ENCODE measurements at regions not wholly inside any gene's neighbourhood (a gene's known extent, or its start where the extent isn't known, plus 50 kb on each side); places are given as distances from the start of the nearest gene placed in this dataset.

DNA sequence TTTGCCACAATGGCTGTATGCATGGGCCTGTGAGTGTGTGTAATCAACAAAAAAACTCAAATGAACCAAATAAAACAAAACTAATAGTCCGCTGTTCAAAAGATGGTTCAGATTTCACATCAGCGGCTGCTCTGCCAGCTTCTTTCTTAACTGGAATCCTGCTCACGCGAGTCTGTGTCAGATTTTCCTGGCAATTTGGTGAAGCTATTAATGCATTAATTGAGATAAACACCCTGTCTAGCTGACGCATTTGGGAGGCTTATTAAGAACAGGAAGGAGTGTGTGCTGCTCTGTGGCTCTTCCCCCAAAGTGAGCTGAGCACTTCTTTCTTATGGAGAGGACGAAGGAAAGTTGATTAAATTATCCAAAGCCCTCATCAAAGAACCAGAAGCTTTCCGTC lies 336.6 kb upstream of the MKI67 start:
- in situ Hi-C loops (cut with MboI) (no loop called here), intact Hi-C loops (cut with micrococcal nuclease) (no loop called here)
- Histone ChIP-seq H3K27me3 (ENCODE audit: control insufficient read depth in 2 of 2, insufficient read depth in 2 of 2, low read length in 2 of 2) (peaks cover 0 to 60% of the 10 kb centered on the region in 2 experiments; a peak in 3 of 5 replicates), H3K36me3 (ENCODE audit: control insufficient read depth, insufficient read depth, low read length) (no peaks in the 10 kb centered on the region), H2AFZ (ENCODE audit: low read depth, low read length) (no peak overlapping the region), H4K20me1 (replicated peaks; ENCODE audit: control insufficient read depth, insufficient read depth, low read length) (no peaks in the 10 kb centered on the region; the same call in 1 of the 2 replicates), H3K4me3 (no peak overlapping the region), H3K4me1 (replicated peaks in 1 of 2; ENCODE audit: control insufficient read depth in 2 of 2, insufficient read depth in 2 of 2, low read length in 2 of 2) (no peaks in the 10 kb centered on the region), H3K79me2 (ENCODE audit: control insufficient read depth, insufficient read depth, low read length) (no peaks in the 10 kb centered on the region), H3K9me3 (replicated peaks; ENCODE audit: control insufficient read depth, insufficient read depth, low read depth, low read length) (0 out of 2 replicates have a peak, but pooled peaks cover 2% of the 10 kb centered on the region), H3K27ac (ENCODE audit: extremely low read depth, low read depth, low read length) (no peak overlapping the region), H3K9me1 (ENCODE audit: control insufficient read depth, insufficient read depth, low read length) (no peaks in the 10 kb centered on the region), H3K9ac (ENCODE audit: insufficient read depth in 1 of 2, low read depth in 2 of 2, low read length in 2 of 2) (no peak overlapping the region), H3K4me2 (ENCODE audit: insufficient read depth, low read length) (no peak overlapping the region)
- TF ChIP-seq, protein P1, sequence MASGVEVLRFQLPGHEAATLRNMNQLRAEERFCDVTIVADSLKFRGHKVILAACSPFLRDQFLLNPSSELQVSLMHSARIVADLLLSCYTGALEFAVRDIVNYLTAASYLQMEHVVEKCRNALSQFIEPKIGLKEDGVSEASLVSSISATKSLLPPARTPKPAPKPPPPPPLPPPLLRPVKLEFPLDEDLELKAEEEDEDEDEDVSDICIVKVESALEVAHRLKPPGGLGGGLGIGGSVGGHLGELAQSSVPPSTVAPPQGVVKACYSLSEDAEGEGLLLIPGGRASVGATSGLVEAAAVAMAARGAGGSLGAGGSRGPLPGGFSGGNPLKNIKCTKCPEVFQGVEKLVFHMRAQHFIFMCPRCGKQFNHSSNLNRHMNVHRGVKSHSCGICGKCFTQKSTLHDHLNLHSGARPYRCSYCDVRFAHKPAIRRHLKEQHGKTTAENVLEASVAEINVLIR (CRISPR knock-in tag; IDR thresholded peaks at IDR 0.05): no peak
- no peak for TF ChIP-seq LCOR (CRISPR knock-in tag; IDR thresholded peaks at IDR 0.05)
- POLR2A ChIA-PET: interaction anchor here (1.0 to 1.5 kb wide), 2 partner anchors 7 to 9 kb away, joined by 3 read pairs; no protein-coding TSS in a partner anchor
- CTCF ChIA-PET (ENCODE audit: low intra/inter-chr PET ratio): no interaction called here
- no peak for ATAC-seq
- BruUV-seq (replicated peaks): no TSS peak
- DNase-seq (ENCODE audit: extremely low read depth in 1 of 4, low spot score in 3 of 4): no peak
- no peak for FAIRE-seq
- 2% methylated on average over 7 of the region's 7 CpGs for WGBS (ENCODE audit: insufficient coverage, low coverage, missing lambda C conversion rate)

DNA sequence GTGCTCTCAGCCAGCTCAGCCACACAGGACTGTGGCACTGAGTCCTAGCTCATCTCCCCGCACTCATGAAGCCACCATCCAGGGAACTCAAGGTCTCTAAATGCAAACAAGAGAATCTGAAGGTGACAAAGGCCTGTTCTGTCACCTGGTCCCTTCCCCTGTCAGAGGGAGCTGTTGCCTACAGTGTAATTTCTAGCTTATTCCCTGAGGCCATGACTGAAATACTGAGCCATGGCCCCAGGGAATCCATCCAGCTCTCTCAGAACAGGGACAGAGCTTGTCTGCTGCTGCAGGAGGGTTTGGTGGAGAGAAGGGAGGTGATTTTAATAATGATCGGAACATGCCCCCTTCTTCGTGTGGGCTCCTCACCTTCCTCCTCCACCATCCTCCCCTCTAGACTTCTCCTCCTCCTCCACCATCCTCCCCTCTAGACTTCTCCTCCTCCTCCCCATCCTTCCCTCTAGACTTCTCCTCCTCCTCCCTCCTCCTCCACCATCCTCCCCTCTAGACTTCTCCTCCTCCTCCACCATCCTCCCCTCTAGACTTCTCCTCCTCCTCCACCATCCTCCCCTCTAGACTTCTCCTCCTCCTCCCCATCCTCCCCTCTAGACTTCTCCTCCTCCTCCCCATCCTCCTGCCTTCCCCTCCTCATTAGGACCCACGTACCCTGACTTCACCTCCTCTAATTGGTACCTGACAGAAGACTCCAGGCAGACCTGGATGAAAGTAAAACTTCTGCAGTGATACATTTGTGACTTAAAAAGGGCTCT lies 338.0 kb upstream of the MKI67 start:
- FAIRE-seq (peak; percentile 89), ATAC-seq (no peak), DNase-seq (ENCODE audit: extremely low read depth in 1 of 4, low spot score in 3 of 4) (peak in 1 of 4 experiments; percentile 13)
- 0% methylated on average over 4 of the region's 4 CpGs for WGBS (ENCODE audit: insufficient coverage, low coverage, missing lambda C conversion rate)
- no TSS peak for BruUV-seq (replicated peaks)
- 0 out of 2 replicates have a peak, but pooled peaks cover 2% of the 10 kb centered on the region for H3K9me3 ChIP-seq (replicated peaks; ENCODE audit: control insufficient read depth, insufficient read depth, low read depth, low read length)
- no peak overlapping the region for H2AFZ ChIP-seq (ENCODE audit: low read depth, low read length)
- no peaks in the 10 kb centered on the region for H3K9me1 ChIP-seq (ENCODE audit: control insufficient read depth, insufficient read depth, low read length)
- H3K9ac ChIP-seq (ENCODE audit: insufficient read depth in 1 of 2, low read depth in 2 of 2, low read length in 2 of 2): no peak overlapping the region
- H3K79me2 ChIP-seq (ENCODE audit: control insufficient read depth, insufficient read depth, low read length): no peaks in the 10 kb centered on the region
- no peak overlapping the region for H3K4me3 ChIP-seq
- intact Hi-C loops (cut with micrococcal nuclease) (no loop called here), in situ Hi-C loops (cut with MboI) (no loop called here)
- H3K4me2 ChIP-seq (ENCODE audit: insufficient read depth, low read length): no peak overlapping the region
- peaks cover 0 to 65% of the 10 kb centered on the region in 2 experiments; a peak in 3 of 5 replicates for H3K27me3 ChIP-seq (ENCODE audit: control insufficient read depth in 2 of 2, insufficient read depth in 2 of 2, low read length in 2 of 2)
- CTCF ChIA-PET (ENCODE audit: low intra/inter-chr PET ratio): no interaction called here
- POLR2A ChIA-PET: interaction anchor here (0.5 to 1.5 kb wide), 3 partner anchors 8 to 589 kb away, joined by 3 read pairs; no protein-coding TSS in a partner anchor
- H3K36me3 ChIP-seq (ENCODE audit: control insufficient read depth, insufficient read depth, low read length): no peaks in the 10 kb centered on the region
- no peak overlapping the region for H3K27ac ChIP-seq (ENCODE audit: extremely low read depth, low read depth, low read length)
- H3K4me1 ChIP-seq (replicated peaks in 1 of 2; ENCODE audit: control insufficient read depth in 2 of 2, insufficient read depth in 2 of 2, low read length in 2 of 2): no peaks in the 10 kb centered on the region
- TF ChIP-seq CREBBP (IDR thresholded peaks at IDR 0.05; ENCODE audit: low read depth, low read length) (peak; percentile 73), ZNF263 (CRISPR knock-in tag; IDR thresholded peaks at IDR 0.05; ENCODE audit: borderline replicate concordance) (peak; percentile 70), ZKSCAN1 (IDR thresholded peaks at IDR 0.05; ENCODE audit: low read depth, low read length) (no peak)
- TF ChIP-seq, protein P2, sequence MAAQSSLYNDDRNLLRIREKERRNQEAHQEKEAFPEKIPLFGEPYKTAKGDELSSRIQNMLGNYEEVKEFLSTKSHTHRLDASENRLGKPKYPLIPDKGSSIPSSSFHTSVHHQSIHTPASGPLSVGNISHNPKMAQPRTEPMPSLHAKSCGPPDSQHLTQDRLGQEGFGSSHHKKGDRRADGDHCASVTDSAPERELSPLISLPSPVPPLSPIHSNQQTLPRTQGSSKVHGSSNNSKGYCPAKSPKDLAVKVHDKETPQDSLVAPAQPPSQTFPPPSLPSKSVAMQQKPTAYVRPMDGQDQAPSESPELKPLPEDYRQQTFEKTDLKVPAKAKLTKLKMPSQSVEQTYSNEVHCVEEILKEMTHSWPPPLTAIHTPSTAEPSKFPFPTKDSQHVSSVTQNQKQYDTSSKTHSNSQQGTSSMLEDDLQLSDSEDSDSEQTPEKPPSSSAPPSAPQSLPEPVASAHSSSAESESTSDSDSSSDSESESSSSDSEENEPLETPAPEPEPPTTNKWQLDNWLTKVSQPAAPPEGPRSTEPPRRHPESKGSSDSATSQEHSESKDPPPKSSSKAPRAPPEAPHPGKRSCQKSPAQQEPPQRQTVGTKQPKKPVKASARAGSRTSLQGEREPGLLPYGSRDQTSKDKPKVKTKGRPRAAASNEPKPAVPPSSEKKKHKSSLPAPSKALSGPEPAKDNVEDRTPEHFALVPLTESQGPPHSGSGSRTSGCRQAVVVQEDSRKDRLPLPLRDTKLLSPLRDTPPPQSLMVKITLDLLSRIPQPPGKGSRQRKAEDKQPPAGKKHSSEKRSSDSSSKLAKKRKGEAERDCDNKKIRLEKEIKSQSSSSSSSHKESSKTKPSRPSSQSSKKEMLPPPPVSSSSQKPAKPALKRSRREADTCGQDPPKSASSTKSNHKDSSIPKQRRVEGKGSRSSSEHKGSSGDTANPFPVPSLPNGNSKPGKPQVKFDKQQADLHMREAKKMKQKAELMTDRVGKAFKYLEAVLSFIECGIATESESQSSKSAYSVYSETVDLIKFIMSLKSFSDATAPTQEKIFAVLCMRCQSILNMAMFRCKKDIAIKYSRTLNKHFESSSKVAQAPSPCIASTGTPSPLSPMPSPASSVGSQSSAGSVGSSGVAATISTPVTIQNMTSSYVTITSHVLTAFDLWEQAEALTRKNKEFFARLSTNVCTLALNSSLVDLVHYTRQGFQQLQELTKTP (IDR thresholded peaks at IDR 0.05; ENCODE audit: low read depth in 1 of 2, partially characterized antibody in 2 of 2): no peak
- TF ChIP-seq, protein P3, sequence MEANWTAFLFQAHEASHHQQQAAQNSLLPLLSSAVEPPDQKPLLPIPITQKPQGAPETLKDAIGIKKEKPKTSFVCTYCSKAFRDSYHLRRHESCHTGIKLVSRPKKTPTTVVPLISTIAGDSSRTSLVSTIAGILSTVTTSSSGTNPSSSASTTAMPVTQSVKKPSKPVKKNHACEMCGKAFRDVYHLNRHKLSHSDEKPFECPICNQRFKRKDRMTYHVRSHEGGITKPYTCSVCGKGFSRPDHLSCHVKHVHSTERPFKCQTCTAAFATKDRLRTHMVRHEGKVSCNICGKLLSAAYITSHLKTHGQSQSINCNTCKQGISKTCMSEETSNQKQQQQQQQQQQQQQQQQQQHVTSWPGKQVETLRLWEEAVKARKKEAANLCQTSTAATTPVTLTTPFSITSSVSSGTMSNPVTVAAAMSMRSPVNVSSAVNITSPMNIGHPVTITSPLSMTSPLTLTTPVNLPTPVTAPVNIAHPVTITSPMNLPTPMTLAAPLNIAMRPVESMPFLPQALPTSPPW (CRISPR knock-in tag; IDR thresholded peaks at IDR 0.05): no peak
- H4K20me1 ChIP-seq (replicated peaks; ENCODE audit: control insufficient read depth, insufficient read depth, low read length): no peaks in the 10 kb centered on the region

All from K562 (cell line).